Activated T-cell treated with anti-CD3 and anti-CD28 coated beads, Interleukin-2, amount 50 U/mL, for 24 hours (primary cell): ENCODE measurements at regions not wholly inside any gene's neighbourhood (a gene's known extent, or its start where the extent isn't known, plus 50 kb on each side); places are given as distances from the start of the nearest gene placed in this dataset.

Experiments used
- DNase-seq: peaks from one replicate; pipeline ENCODE4 v3.0.0-alpha.2; 2020
- H3K27ac Mint-ChIP-seq: 2 replicates; pipeline ENCODE4 v1.8.0; 2020; ENCODE audit warnings: mild to moderate bottlenecking, mixed read lengths
- H3K27me3 Mint-ChIP-seq: 2 replicates; pipeline ENCODE4 v1.8.0; 2020; ENCODE audit warnings: mixed read lengths
- H3K36me3 Mint-ChIP-seq: 2 replicates; pipeline ENCODE4 v1.8.0; 2020; ENCODE audit warnings: low read depth, mixed read lengths
- H3K4me1 Mint-ChIP-seq: 2 replicates; pipeline ENCODE4 v1.8.0; 2020; ENCODE audit warnings: low read depth, mixed read lengths
- H3K4me3 Mint-ChIP-seq: 2 replicates; pipeline ENCODE4 v1.8.0; 2020; ENCODE audit warnings: mild to moderate bottlenecking, moderate library complexity, mixed read lengths
- H3K9me3 Mint-ChIP-seq: 2 replicates; pipeline ENCODE4 v1.8.0; 2020; ENCODE audit warnings: mixed read lengths

GRCh38 chr12:98334768-98335167, 180.6 kb upstream of the TMPO start:
- Mint-ChIP-seq H3K36me3 (no peaks in the 10 kb centered on the region), H3K4me3 (no peak overlapping the region), H3K27me3 (peaks cover 21% of the 10 kb centered on the region), H3K4me1 (no peaks in the 10 kb centered on the region), H3K9me3 (no peaks in the 10 kb centered on the region), H3K27ac (no peak overlapping the region)
- no peak for DNase-seq

- Mint-ChIP-seq H3K27me3 (peaks cover 32% of the 10 kb centered on the region), H3K36me3 (no peaks in the 10 kb centered on the region)
Observed at GRCh38 chr12:98341026-98341425, 174.4 kb upstream of the TMPO start.

GRCh38 chr12:98341732-98342131, 173.7 kb upstream of the TMPO start:
- H3K4me1 Mint-ChIP-seq = no peaks in the 10 kb centered on the region
- H3K27ac Mint-ChIP-seq = no peak overlapping the region
- H3K9me3 Mint-ChIP-seq = no peaks in the 10 kb centered on the region
- H3K36me3 Mint-ChIP-seq = no peaks in the 10 kb centered on the region
- no peak for DNase-seq
- H3K4me3 Mint-ChIP-seq = no peak overlapping the region
- H3K27me3 Mint-ChIP-seq = peaks cover 29% of the 10 kb centered on the region

More at GRCh38 chr12:98341026-98341425, 174.4 kb upstream of the TMPO start:
- Mint-ChIP-seq H3K4me3 (no peak overlapping the region), H3K4me1 (no peaks in the 10 kb centered on the region), H3K9me3 (no peaks in the 10 kb centered on the region), H3K27ac (no peak overlapping the region)
- DNase-seq = no peak

GRCh38 chr12:98343002-98343567, 172.3 kb upstream of the TMPO start:
- no peaks in the 10 kb centered on the region for H3K9me3 Mint-ChIP-seq
- H3K27ac Mint-ChIP-seq = no peak overlapping the region
- no peak overlapping the region for H3K4me3 Mint-ChIP-seq
- no peaks in the 10 kb centered on the region for H3K36me3 Mint-ChIP-seq
- DNase-seq = no peak
- H3K4me1 Mint-ChIP-seq = no peaks in the 10 kb centered on the region
- H3K27me3 Mint-ChIP-seq = peaks cover 25% of the 10 kb centered on the region

GRCh38 chr12:98344046-98344930, 171.1 kb upstream of the TMPO start:
- Mint-ChIP-seq H3K36me3 (no peaks in the 10 kb centered on the region), H3K9me3 (no peaks in the 10 kb centered on the region), H3K27ac (no peak overlapping the region), H3K4me3 (no peak overlapping the region), H3K4me1 (no peaks in the 10 kb centered on the region), H3K27me3 (peaks cover 20% of the 10 kb centered on the region)
- DNase-seq = no peak

GRCh38 chr12:98345308-98345876, 170.0 kb upstream of the TMPO start:
- no peaks in the 10 kb centered on the region for H3K4me1 Mint-ChIP-seq
- no peak overlapping the region for H3K4me3 Mint-ChIP-seq
- H3K27ac Mint-ChIP-seq = no peak overlapping the region
- H3K36me3 Mint-ChIP-seq = no peaks in the 10 kb centered on the region
- no peak for DNase-seq
- peaks cover 20% of the 10 kb centered on the region for H3K27me3 Mint-ChIP-seq
- no peaks in the 10 kb centered on the region for H3K9me3 Mint-ChIP-seq

- no peaks in the 10 kb centered on the region for H3K36me3 Mint-ChIP-seq
- peaks cover 7% of the 10 kb centered on the region for H3K27me3 Mint-ChIP-seq
- H3K9me3 Mint-ChIP-seq = no peaks in the 10 kb centered on the region
- no peak overlapping the region for H3K4me3 Mint-ChIP-seq
- no peak overlapping the region for H3K27ac Mint-ChIP-seq
- peaks cover 17% of the 10 kb centered on the region for H3K4me1 Mint-ChIP-seq
- DNase-seq = no peak
Observed at GRCh38 chr12:98351089-98351488, 164.3 kb upstream of the TMPO start.

- Mint-ChIP-seq H3K4me3 (no peak overlapping the region), H3K27ac (no peak overlapping the region), H3K4me1 (peaks cover 17% of the 10 kb centered on the region)
Observed at GRCh38 chr12:98351784-98352183, 163.6 kb upstream of the TMPO start.

GRCh38 chr12:98352218-98352811, 163.1 kb upstream of the TMPO start:
- H3K4me1 Mint-ChIP-seq = peaks cover 17% of the 10 kb centered on the region
- no peak overlapping the region for H3K4me3 Mint-ChIP-seq
- H3K36me3 Mint-ChIP-seq = no peaks in the 10 kb centered on the region
- H3K27ac Mint-ChIP-seq = no peak overlapping the region
- no peaks in the 10 kb centered on the region for H3K9me3 Mint-ChIP-seq
- no peak for DNase-seq
- H3K27me3 Mint-ChIP-seq = peaks cover 14% of the 10 kb centered on the region

More at GRCh38 chr12:98351784-98352183, 163.6 kb upstream of the TMPO start:
- DNase-seq = no peak
- Mint-ChIP-seq H3K9me3 (no peaks in the 10 kb centered on the region), H3K36me3 (no peaks in the 10 kb centered on the region), H3K27me3 (peaks cover 8% of the 10 kb centered on the region)

- H3K27ac Mint-ChIP-seq = no peak overlapping the region
- no peak overlapping the region for H3K4me3 Mint-ChIP-seq
- no peaks in the 10 kb centered on the region for H3K9me3 Mint-ChIP-seq
- peaks cover 16% of the 10 kb centered on the region for H3K27me3 Mint-ChIP-seq
- DNase-seq = no peak
- no peaks in the 10 kb centered on the region for H3K36me3 Mint-ChIP-seq
- H3K4me1 Mint-ChIP-seq = peaks cover 17% of the 10 kb centered on the region
Observed at GRCh38 chr12:98352835-98353234, 162.6 kb upstream of the TMPO start.

GRCh38 chr12:98354520-98355035, 160.8 kb upstream of the TMPO start:
- Mint-ChIP-seq H3K9me3 (no peaks in the 10 kb centered on the region), H3K4me3 (no peak overlapping the region), H3K36me3 (no peaks in the 10 kb centered on the region), H3K4me1 (peaks cover 17% of the 10 kb centered on the region), H3K27me3 (peaks cover 16% of the 10 kb centered on the region), H3K27ac (no peak overlapping the region)
- DNase-seq = no peak

- no peak overlapping the region for H3K4me3 Mint-ChIP-seq
- H3K27me3 Mint-ChIP-seq = peaks cover 16% of the 10 kb centered on the region
- H3K4me1 Mint-ChIP-seq = peaks cover 17% of the 10 kb centered on the region
- DNase-seq = no peak
- no peak overlapping the region for H3K27ac Mint-ChIP-seq
- H3K36me3 Mint-ChIP-seq = no peaks in the 10 kb centered on the region
- no peaks in the 10 kb centered on the region for H3K9me3 Mint-ChIP-seq
Observed at GRCh38 chr12:98355322-98355721, 160.1 kb upstream of the TMPO start.

GRCh38 chr12:98355933-98356332, 159.5 kb upstream of the TMPO start:
- no peak overlapping the region for H3K4me3 Mint-ChIP-seq
- peaks cover 15% of the 10 kb centered on the region for H3K27me3 Mint-ChIP-seq
- H3K9me3 Mint-ChIP-seq = no peaks in the 10 kb centered on the region
- H3K4me1 Mint-ChIP-seq = peaks cover 16% of the 10 kb centered on the region
- DNase-seq = no peak
- H3K27ac Mint-ChIP-seq = no peak overlapping the region
- H3K36me3 Mint-ChIP-seq = no peaks in the 10 kb centered on the region

- Mint-ChIP-seq H3K27ac (no peak overlapping the region), H3K4me3 (no peak overlapping the region), H3K4me1 (peaks cover 2% of the 10 kb centered on the region), H3K36me3 (no peaks in the 10 kb centered on the region), H3K27me3 (peaks cover 19% of the 10 kb centered on the region), H3K9me3 (no peaks in the 10 kb centered on the region)
- DNase-seq = no peak
Observed at GRCh38 chr12:98358144-98358543, 157.2 kb upstream of the TMPO start.
